NCI-H1092 (cell line): ENCODE measurements at regions not wholly inside any gene's neighbourhood (a gene's known extent, or its start where the extent isn't known, plus 50 kb on each side); places are given as distances from the start of the nearest gene placed in this dataset.

Source experiments
- DNase-seq: peaks from one replicate; lab custom pipeline; 2025; lab: John Stamatoyannopoulos, UW

GRCh38 chr5:20113931-20114330 is 125.9 kb upstream of the CDH18 start:
- no peak for DNase-seq

- DNase-seq, result peak; percentile 22
Measured at GRCh38 chr5:20113031-20113715, 125.2 kb upstream of the CDH18 start.

GRCh38 chr5:20109326-20109725 is 121.3 kb upstream of the CDH18 start:
- no peak for DNase-seq

- peak; percentile 47 for DNase-seq
Measured at GRCh38 chr5:20105915-20106314, 117.9 kb upstream of the CDH18 start.

GRCh38 chr5:20102293-20102692 is 114.3 kb upstream of the CDH18 start:
- no peak for DNase-seq

GRCh38 chr5:20098694-20099093 is 110.7 kb upstream of the CDH18 start:
- DNase-seq, result no peak

- no peak for DNase-seq
Measured at GRCh38 chr5:20088361-20088760, 100.4 kb upstream of the CDH18 start.

- DNase-seq, result no peak
Measured at GRCh38 chr5:20087299-20087698, 99.3 kb upstream of the CDH18 start.

- DNase-seq, result no peak
Measured at GRCh38 chr5:20077186-20077585, 89.2 kb upstream of the CDH18 start.

- DNase-seq, result no peak
Measured at GRCh38 chr5:20056933-20057332, 68.9 kb upstream of the CDH18 start.

- no peak for DNase-seq
Measured at GRCh38 chr5:20055301-20055700, 67.3 kb upstream of the CDH18 start.

- DNase-seq, result no peak
Measured at GRCh38 chr5:20050262-20050661, 62.3 kb upstream of the CDH18 start.

- DNase-seq, result no peak
Measured at GRCh38 chr5:20044460-20044859, 56.5 kb upstream of the CDH18 start.

GRCh38 chr5:20041326-20042274 is 53.6 kb upstream of the CDH18 start:
- DNase-seq, result no peak

GRCh38 chr5:20040901-20041300 is 52.9 kb upstream of the CDH18 start:
- DNase-seq, result no peak
